PC-9 (cell line): ENCODE measurements at regions not wholly inside any gene's neighbourhood (a gene's known extent, or its start where the extent isn't known, plus 50 kb on each side); places are given as distances from the start of the nearest gene placed in this dataset.
"Not testable (repeated sequence)": the region's sequence is repeated elsewhere in the genome, so short reads cannot be mapped to it uniquely, and the experiment has no call there.

Experiments
- BruUV-seq: library from RNA; stranded (reverse); fragments of 400-500 nt; replicated peaks from 2 replicates; lab custom pipeline; 2021; lab: Mats Ljungman, UMichigan
- CTCF ChIA-PET: fragments of 300-600 bp; sonication (Branson Sonifier 250); formaldehyde crosslinking; loops from one replicate; lab custom pipeline; 2022; ENCODE audit warnings: antibody characterized with exemption; lab: Charles Lee
- POLR2A ChIA-PET: fragments of 300-600 bp; sonication (Branson Sonifier 250); formaldehyde crosslinking; loops from one replicate; lab custom pipeline; 2022; ENCODE audit warnings: antibody characterized with exemption; ENCODE audit not compliant: unreplicated experiment; lab: Charles Lee
- DNase-seq, 2 experiments: peaks; one replicate each; pipeline versions ENCODE4 v3.0.0 to v3.0.0-alpha.2; 2015 to 2022; ENCODE audit warnings: mixed read lengths in 1 of 2
- H2AFZ ChIP-seq: fragments of 200-600 bp; sonication (generic); 2 replicates; pipeline ENCODE4 v1.8.1; 2017; ENCODE audit warnings: antibody characterized with exemption
- H3F3A ChIP-seq: fragments of 200-600 bp; sonication (generic); 2 replicates; pipeline ENCODE4 v1.8.1; 2017; ENCODE audit warnings: antibody characterized with exemption, mild to moderate bottlenecking, low read depth; ENCODE audit not compliant: insufficient read depth
- H3K27ac ChIP-seq: fragments of 200-600 bp; sonication (generic); 2 replicates; pipeline ENCODE4 v1.6.1; 2016; ENCODE audit warnings: mixed run types
- H3K27me3 ChIP-seq: fragments of 200-600 bp; sonication (generic); 2 replicates; pipeline ENCODE4 v1.6.1; 2016; ENCODE audit warnings: low read depth, mixed run types; ENCODE audit not compliant: insufficient read depth
- H3K36me3 ChIP-seq: fragments of 200-600 bp; sonication (generic); 2 replicates; pipeline ENCODE4 v1.6.1; 2016; ENCODE audit warnings: low read depth, mixed run types
- H3K4me1 ChIP-seq: fragments of 200-600 bp; sonication (generic); replicated peaks from 2 replicates; pipeline ENCODE4 v1.6.1; 2016; ENCODE audit warnings: mixed run types; ENCODE audit not compliant: insufficient read depth
- H3K4me2 ChIP-seq: fragments of 200-600 bp; sonication (generic); 2 replicates; pipeline ENCODE4 v1.6.1; 2017; ENCODE audit warnings: mixed run types
- H3K4me3 ChIP-seq: fragments of 200-600 bp; sonication (generic); 2 replicates; pipeline ENCODE4 v1.6.1; 2016; ENCODE audit warnings: mixed run types
- H3K79me2 ChIP-seq: fragments of 200-600 bp; sonication (generic); 2 replicates; pipeline ENCODE4 v1.6.1; 2017; ENCODE audit warnings: low read depth, mixed run types
- H3K9me2 ChIP-seq: fragments of 200-600 bp; sonication (generic); 2 replicates; pipeline ENCODE4 v1.8.1; 2017; ENCODE audit warnings: mild to moderate bottlenecking; ENCODE audit not compliant: insufficient read depth
- H3K9me3 ChIP-seq: fragments of 200-600 bp; sonication (generic); 2 replicates; pipeline ENCODE4 v1.8.1; 2016; ENCODE audit warnings: low read depth; ENCODE audit not compliant: insufficient read depth
- H4K20me1 ChIP-seq: fragments of 200-600 bp; sonication (generic); 2 replicates; pipeline ENCODE4 v1.8.1; 2017; ENCODE audit not compliant: insufficient read depth
- EZH2 ChIP-seq: fragments of 200-600 bp; sonication (generic); IDR thresholded peaks from 2 replicates; pipeline ENCODE4 v1.8.0; 2017; ENCODE audit warnings: antibody characterized with exemption, low read depth
- intact Hi-C: fragments of 100-400 bp; cut with micrococcal nuclease; formaldehyde crosslinking; loops from one replicate; pipeline ENCODE4 v1.10.0; 2022; ENCODE audit not compliant: unreplicated experiment
- TF ChIP-seq, protein P1 (sequence below): fragments of 200-600 bp; sonication (generic); conservative IDR thresholded peaks from 2 replicates; pipeline ENCODE4 v1.6.1; 2017; ENCODE audit warnings: mixed run types, antibody characterized with exemption, mild to moderate bottlenecking, moderate library complexity

DNA sequence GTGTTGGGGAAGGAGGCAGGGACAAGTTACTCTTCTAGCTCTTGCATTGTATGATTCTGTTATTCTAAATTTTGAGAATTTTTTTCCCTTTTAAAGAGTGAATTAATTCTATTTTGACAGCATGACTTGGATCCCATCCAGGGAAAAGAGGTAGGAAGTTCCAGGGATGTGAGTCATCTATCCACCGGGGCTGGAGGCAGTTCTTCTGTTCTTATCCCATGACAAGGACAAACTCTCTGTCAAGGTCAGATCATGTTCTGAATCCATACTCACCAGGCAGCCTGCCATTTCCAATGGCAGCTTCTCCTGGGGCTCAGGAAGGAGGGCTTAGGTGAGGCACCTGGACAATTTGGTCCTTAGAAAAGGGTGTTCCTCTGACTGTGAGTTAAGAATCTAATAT is 132.0 kb upstream of the MED14 start:
- BruUV-seq = no TSS peak
- Histone ChIP-seq H4K20me1 (no peaks in the 10 kb centered on the region), H3K27ac (no peak overlapping the region), H3K79me2 (no peaks in the 10 kb centered on the region), H3F3A (no peaks in the 10 kb centered on the region), H3K9me2 (no peaks in the 10 kb centered on the region), H3K9me3 (no peaks in the 10 kb centered on the region), H3K4me2 (no peak overlapping the region), H3K27me3 (no peaks in the 10 kb centered on the region), H3K36me3 (no peaks in the 10 kb centered on the region), H3K4me1 (no peaks in the 10 kb centered on the region), H3K4me3 (no peak overlapping the region), H2AFZ (no peak overlapping the region)
- POLR2A ChIA-PET = no interaction called here
- intact Hi-C loops = no loop called here
- TF ChIP-seq, protein P1, sequence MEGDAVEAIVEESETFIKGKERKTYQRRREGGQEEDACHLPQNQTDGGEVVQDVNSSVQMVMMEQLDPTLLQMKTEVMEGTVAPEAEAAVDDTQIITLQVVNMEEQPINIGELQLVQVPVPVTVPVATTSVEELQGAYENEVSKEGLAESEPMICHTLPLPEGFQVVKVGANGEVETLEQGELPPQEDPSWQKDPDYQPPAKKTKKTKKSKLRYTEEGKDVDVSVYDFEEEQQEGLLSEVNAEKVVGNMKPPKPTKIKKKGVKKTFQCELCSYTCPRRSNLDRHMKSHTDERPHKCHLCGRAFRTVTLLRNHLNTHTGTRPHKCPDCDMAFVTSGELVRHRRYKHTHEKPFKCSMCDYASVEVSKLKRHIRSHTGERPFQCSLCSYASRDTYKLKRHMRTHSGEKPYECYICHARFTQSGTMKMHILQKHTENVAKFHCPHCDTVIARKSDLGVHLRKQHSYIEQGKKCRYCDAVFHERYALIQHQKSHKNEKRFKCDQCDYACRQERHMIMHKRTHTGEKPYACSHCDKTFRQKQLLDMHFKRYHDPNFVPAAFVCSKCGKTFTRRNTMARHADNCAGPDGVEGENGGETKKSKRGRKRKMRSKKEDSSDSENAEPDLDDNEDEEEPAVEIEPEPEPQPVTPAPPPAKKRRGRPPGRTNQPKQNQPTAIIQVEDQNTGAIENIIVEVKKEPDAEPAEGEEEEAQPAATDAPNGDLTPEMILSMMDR = no peak
- CTCF ChIA-PET = interaction anchor here (0.5 kb wide), 1 partner anchor 546 kb away, joined by 6 read pairs; no protein-coding TSS in a partner anchor
- DNase-seq = peak; percentile 18 to 37

DNA sequence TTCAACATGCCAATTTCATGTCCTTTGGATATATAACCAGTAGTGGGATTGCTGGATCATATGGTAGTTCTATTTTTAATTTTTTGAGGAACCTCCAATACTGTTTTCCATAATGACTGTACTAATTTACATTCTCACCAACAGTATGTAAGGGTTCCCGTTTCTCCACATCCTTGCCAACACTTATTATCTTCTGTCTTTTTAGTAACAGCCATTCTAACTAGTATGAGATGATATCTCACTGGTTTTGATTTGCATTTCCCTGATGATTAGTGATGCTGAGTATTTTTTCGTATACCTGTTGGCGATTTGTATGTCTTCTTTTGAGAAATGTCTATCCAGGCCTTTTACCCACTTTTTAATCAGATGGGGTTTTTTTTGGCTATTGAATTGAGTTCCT is 133.5 kb upstream of the MED14 start:
- BruUV-seq = no TSS peak
- no peaks in the 10 kb centered on the region for H3K36me3 ChIP-seq
- ChIA-PET CTCF (no interaction called here), POLR2A (no interaction called here)
- no peak overlapping the region for H3K4me3 ChIP-seq
- no peak overlapping the region for H3K27ac ChIP-seq
- no peaks in the 10 kb centered on the region for H3K9me2 ChIP-seq
- DNase-seq = no peak
- no peaks in the 10 kb centered on the region for H3K27me3 ChIP-seq
- no peaks in the 10 kb centered on the region for H3K9me3 ChIP-seq
- H3K4me2 ChIP-seq = no peak overlapping the region
- H3F3A ChIP-seq = no peaks in the 10 kb centered on the region
- H2AFZ ChIP-seq = no peak overlapping the region
- no peaks in the 10 kb centered on the region for H4K20me1 ChIP-seq
- no peaks in the 10 kb centered on the region for H3K4me1 ChIP-seq
- intact Hi-C loops = no loop called here
- no peak for TF ChIP-seq EZH2
- no peaks in the 10 kb centered on the region for H3K79me2 ChIP-seq

DNA sequence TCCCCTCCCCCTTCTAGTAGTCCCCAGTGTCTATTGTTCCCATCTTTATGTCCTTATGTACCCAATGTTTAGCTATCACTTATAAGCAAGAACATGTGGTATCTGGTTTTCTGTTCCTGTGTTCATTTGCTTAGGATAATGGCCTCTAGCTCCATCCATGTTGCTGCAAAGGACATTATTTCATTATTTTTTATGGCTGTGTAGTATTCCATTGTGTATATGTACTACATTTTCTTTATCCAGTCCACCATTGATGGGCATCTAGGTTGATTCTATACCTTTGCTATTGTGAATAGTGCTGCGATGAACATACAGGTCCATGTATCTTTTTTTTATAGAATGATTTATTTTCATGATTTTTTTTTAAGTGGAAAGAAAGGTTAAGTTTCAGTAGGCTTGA is 135.6 kb upstream of the MED14 start:
- DNase-seq, BruUV-seq, H4K20me1 ChIP-seq, H3K36me3 ChIP-seq, H3K4me1 ChIP-seq, POLR2A ChIA-PET, H3K9me3 ChIP-seq, H3K4me2 ChIP-seq, H3K4me3 ChIP-seq, H3F3A ChIP-seq, intact Hi-C loops, CTCF ChIA-PET, H3K27ac ChIP-seq, H3K79me2 ChIP-seq, H3K27me3 ChIP-seq, H2AFZ ChIP-seq, H3K9me2 ChIP-seq: not testable (repeated sequence)

DNA sequence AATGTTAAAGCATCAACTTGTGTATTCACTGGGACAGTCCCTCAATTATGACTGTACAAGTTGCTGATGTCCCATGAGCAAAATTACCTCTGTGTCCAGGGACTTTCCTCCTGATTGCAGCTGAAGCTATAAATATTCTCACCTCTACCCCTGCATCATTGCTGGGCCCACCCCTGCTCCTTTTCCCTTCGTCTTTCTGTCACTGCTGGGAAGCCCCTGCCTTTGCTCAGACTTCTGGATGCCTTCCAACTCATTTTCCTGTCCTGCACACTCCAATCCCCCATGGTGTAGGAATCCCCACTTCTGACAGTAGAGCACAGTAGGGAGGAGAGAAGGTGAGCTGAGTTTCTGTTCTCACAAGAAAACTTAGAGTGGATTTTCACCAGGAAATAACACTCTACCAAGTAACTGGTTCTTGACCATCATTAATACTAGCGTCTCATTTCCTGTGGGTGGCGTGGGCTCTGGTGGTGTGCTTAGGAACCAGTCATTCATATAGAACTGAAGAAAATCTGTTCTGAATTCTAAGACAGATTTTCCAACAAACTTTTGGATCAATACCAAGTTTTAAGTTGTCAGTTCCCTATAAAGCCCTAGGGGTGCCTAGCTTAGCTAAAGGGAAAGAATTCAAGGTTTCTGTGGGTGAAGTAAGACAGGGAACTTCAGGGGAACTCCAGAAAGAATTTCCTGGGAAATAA is 136.2 kb upstream of the MED14 start:
- H3K27ac ChIP-seq = no peak overlapping the region
- CTCF ChIA-PET = no interaction called here
- no peaks in the 10 kb centered on the region for H3K79me2 ChIP-seq
- POLR2A ChIA-PET = no interaction called here
- H3K36me3 ChIP-seq = no peaks in the 10 kb centered on the region
- no peak overlapping the region for H3K4me3 ChIP-seq
- H3K4me1 ChIP-seq = no peaks in the 10 kb centered on the region
- intact Hi-C loops = no loop called here
- H4K20me1 ChIP-seq = no peaks in the 10 kb centered on the region
- no peaks in the 10 kb centered on the region for H3F3A ChIP-seq
- no peak for DNase-seq
- no peaks in the 10 kb centered on the region for H3K9me3 ChIP-seq
- H2AFZ ChIP-seq = no peak overlapping the region
- no peak overlapping the region for H3K4me2 ChIP-seq
- no peaks in the 10 kb centered on the region for H3K9me2 ChIP-seq
- no peaks in the 10 kb centered on the region for H3K27me3 ChIP-seq
- no peak for TF ChIP-seq EZH2
- TF ChIP-seq, protein P1 = no peak
- no TSS peak for BruUV-seq
